Mucosa of descending colon (tissue), 3 donors: ENCODE measurements at regions not wholly inside any gene's neighbourhood (a gene's known extent, or its start where the extent isn't known, plus 50 kb on each side); places are given as distances from the start of the nearest gene placed in this dataset.

Source experiments
- ATAC-seq: fragments of 200-7000 bp; cut with Tn5 transposase; one replicate; pipeline ENCODE4 v1.9.1; 2020; ENCODE audit warnings: mild to moderate bottlenecking, moderate library complexity
- DNase-seq, 3 donors: peaks; one replicate each; pipeline ENCODE4 v3.0.0-alpha.2; 2020
- H3K36me3 ChIP-seq: fragments of 200-600 bp; one replicate; pipeline ENCODE4 v1.8.0; 2021; ENCODE audit warnings: low read depth, mild to moderate bottlenecking
- H3K4me1 ChIP-seq: fragments of 200-600 bp; one replicate; pipeline ENCODE4 v1.8.0; 2021; ENCODE audit warnings: low read depth, mild to moderate bottlenecking
- H3K4me3 ChIP-seq: fragments of 200-600 bp; one replicate; pipeline ENCODE4 v1.8.0; 2021; ENCODE audit warnings: mild to moderate bottlenecking
- H3K9me3 ChIP-seq: fragments of 200-600 bp; one replicate; pipeline ENCODE4 v1.8.0; 2021; ENCODE audit warnings: mild to moderate bottlenecking
- CTCF ChIP-seq: fragments of 200-600 bp; IDR thresholded peaks from one replicate; pipeline ENCODE4 v1.8.0; 2022; ENCODE audit warnings: antibody characterized with exemption, mild to moderate bottlenecking
- intact Hi-C, 2 donors: fragments of 100-400 bp; cut with DNase I in 1 of 2; cut with micrococcal nuclease in 1 of 2; formaldehyde crosslinking; loops; one replicate each; pipeline versions ENCODE4 v1.11.0 to v1.11.1; 2022; cut with DNase I, micrococcal nuclease
- donor health status: DM: no; HTN: no; CAD: no; lungs with moderate emphysema.
- donor health status: DM: no; HTN: no; CAD: no.
- donor health status: DM: no; HTN: yes; CAD: no.

GRCh38 chr6:74333406-74333805, 637.4 kb downstream of the CD109 start:
- DNase-seq (no peak), ATAC-seq (no peak)
- no peaks in the 10 kb centered on the region for H3K9me3 ChIP-seq
- H3K36me3 ChIP-seq, result no peaks in the 10 kb centered on the region
- H3K4me3 ChIP-seq, result no peak overlapping the region
- intact Hi-C loops, result no loop called here
- TF ChIP-seq CTCF, result no peak
- H3K4me1 ChIP-seq, result no peaks in the 10 kb centered on the region

- Histone ChIP-seq H3K4me1 (no peaks in the 10 kb centered on the region), H3K36me3 (no peaks in the 10 kb centered on the region), H3K4me3 (no peak overlapping the region), H3K9me3 (no peaks in the 10 kb centered on the region)
- DNase-seq, result no peak
- ATAC-seq, result no peak
- no peak for TF ChIP-seq CTCF
- intact Hi-C loops, result no loop called here
Measured at GRCh38 chr6:74320715-74321114, 624.7 kb downstream of the CD109 start.

DNA sequence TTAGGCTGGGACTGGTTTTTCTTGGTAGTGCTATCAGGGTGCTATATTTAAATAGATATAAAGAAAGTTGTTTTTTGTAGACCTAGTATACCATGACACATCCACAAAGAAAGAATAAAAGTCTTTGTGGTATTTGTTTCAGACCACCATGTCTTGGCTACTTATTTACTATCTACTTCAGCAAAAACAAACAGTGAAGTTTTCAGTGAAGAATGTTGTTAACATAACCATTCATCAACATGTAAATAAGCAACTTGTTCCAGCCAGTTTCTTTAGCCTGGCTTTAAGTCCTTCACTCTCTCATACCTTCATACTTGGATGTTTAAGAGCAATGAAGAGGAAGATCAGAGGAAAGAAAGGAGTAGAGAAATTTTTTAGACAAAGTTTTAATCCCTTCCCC, 624.1 kb downstream of the CD109 start:
- Histone ChIP-seq H3K36me3 (no peaks in the 10 kb centered on the region), H3K4me1 (no peaks in the 10 kb centered on the region), H3K4me3 (no peak overlapping the region), H3K9me3 (no peaks in the 10 kb centered on the region)
- DNase-seq (no peak), ATAC-seq (no peak)
- intact Hi-C loops, result no loop called here
- TF ChIP-seq CTCF, result no peak

DNA sequence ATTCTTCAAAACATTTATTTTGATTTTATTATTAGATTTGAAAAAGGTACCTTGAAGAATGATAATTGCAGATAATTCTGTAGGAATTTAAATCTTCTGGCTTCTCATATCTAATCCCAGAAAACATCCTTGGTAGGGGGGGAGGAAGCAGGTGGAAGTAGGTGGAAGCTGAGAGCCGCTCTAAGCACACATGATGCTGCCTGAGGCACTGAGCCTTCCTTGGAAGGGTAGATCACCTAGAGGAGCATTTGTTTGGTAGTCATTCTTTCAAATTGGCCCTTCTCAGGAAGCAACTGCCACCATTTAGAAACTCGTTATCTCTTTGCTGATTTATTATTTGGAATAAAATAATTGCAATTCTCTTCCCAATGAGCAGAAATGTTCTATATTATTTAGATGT, 623.3 kb downstream of the CD109 start:
- no peaks in the 10 kb centered on the region for H3K9me3 ChIP-seq
- DNase-seq (no peak), ATAC-seq (no peak)
- no peaks in the 10 kb centered on the region for H3K36me3 ChIP-seq
- H3K4me3 ChIP-seq, result no peak overlapping the region
- intact Hi-C loops, result no loop called here
- TF ChIP-seq CTCF, result no peak
- no peaks in the 10 kb centered on the region for H3K4me1 ChIP-seq

DNA sequence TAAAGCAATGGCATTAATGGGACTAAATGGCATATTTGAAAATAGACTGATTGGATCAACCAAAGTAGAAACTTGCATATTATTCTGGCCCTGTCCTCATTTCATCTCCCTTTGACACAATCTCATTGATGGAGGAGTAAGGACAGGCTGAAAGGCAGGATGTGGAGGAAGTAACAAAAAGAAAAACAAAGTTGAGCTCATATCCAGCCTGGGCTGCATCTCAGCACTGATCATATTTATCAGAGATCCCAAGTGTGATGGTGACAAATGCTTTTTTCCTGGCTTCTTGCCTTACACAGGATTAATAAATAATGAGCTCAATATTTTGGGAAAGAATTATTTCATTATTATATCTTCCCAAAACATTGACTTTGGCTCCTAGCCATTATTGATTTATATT, 622.7 kb downstream of the CD109 start:
- Histone ChIP-seq H3K4me3 (no peak overlapping the region), H3K9me3 (no peaks in the 10 kb centered on the region), H3K36me3 (no peaks in the 10 kb centered on the region), H3K4me1 (no peaks in the 10 kb centered on the region)
- intact Hi-C loops, result no loop called here
- TF ChIP-seq CTCF, result no peak
- no peak for DNase-seq
- no peak for ATAC-seq

- ATAC-seq (no peak), DNase-seq (no peak)
- Histone ChIP-seq H3K36me3 (no peaks in the 10 kb centered on the region), H3K4me3 (no peak overlapping the region), H3K4me1 (no peaks in the 10 kb centered on the region), H3K9me3 (no peaks in the 10 kb centered on the region)
- intact Hi-C loops, result no loop called here
- TF ChIP-seq CTCF, result no peak
Measured at GRCh38 chr6:74312081-74312480, 616.1 kb downstream of the CD109 start.
